ENCODE measurements at regions not wholly inside any gene's neighbourhood (a gene's known extent, or its start where the extent isn't known, plus 50 kb on each side); places are given as distances from the start of the nearest gene placed in this dataset.
A peak's percentile ranks its signal among the peaks of the same experiment; 100 is the strongest.

GRCh38 chr21:38897532-38898421 is 92.0 kb downstream of the ETS2 start:
- peak; percentile 71 for ATAC-seq (ENCODE audit: insufficient read depth, low read depth)
- H3K27ac ChIP-seq (ENCODE audit: low read length), result no peak overlapping the region
- H3K4me2 ChIP-seq (ENCODE audit: insufficient read depth, low read length), result no peak overlapping the region
- no peak overlapping the region for H3K9ac ChIP-seq (ENCODE audit: low read depth, low read length)
- no peaks in the 10 kb centered on the region for H3K79me2 ChIP-seq (ENCODE audit: insufficient read depth, low read length)
- no peaks in the 10 kb centered on the region for H3K9me3 ChIP-seq (ENCODE audit: insufficient read depth, low read length, severe bottlenecking)
- H4K20me1 ChIP-seq (ENCODE audit: insufficient read depth, low read length), result no peaks in the 10 kb centered on the region
- peaks cover 8% of the 10 kb centered on the region; the same call in 1 of the 2 replicates for H3K4me1 ChIP-seq (ENCODE audit: insufficient read depth, low read length)
- H2AFZ ChIP-seq (ENCODE audit: low read depth, low read length), result no peak overlapping the region; the same call in 1 of the 2 replicates
- TF ChIP-seq EZH2 (IDR thresholded peaks at IDR 0.05; ENCODE audit: borderline replicate concordance, low read depth, low read length, severe bottlenecking) (no peak), CTCF (IDR thresholded peaks at IDR 0.05; ENCODE audit: borderline replicate concordance, extremely low read depth, low read length, poor library complexity, severe bottlenecking) (no peak)
- H3K27me3 ChIP-seq (ENCODE audit: insufficient read depth, low read length, poor library complexity), result no peaks in the 10 kb centered on the region
- DNase-seq, result no peak
- H3K4me3 ChIP-seq (ENCODE audit: low read depth in 1 of 2, low read length in 2 of 2), result no peak overlapping the region
- H3K36me3 ChIP-seq (ENCODE audit: insufficient read depth, low read length), result no peaks in the 10 kb centered on the region

GRCh38 chr21:38894899-38895298 is 89.2 kb downstream of the ETS2 start:
- DNase-seq (no peak), ATAC-seq (ENCODE audit: insufficient read depth, low read depth) (no peak)
- 0 out of 2 replicates have a peak overlapping the region, but pooled peaks have one; percentile 4 for H3K27ac ChIP-seq (ENCODE audit: low read length)
- peaks cover 8% of the 10 kb centered on the region; the same call in 1 of the 2 replicates for H3K4me1 ChIP-seq (ENCODE audit: insufficient read depth, low read length)
- no peaks in the 10 kb centered on the region for H3K79me2 ChIP-seq (ENCODE audit: insufficient read depth, low read length)
- H3K9ac ChIP-seq (ENCODE audit: low read depth, low read length), result no peak overlapping the region
- peaks cover 3% of the 10 kb centered on the region for H3K9me3 ChIP-seq (ENCODE audit: insufficient read depth, low read length, severe bottlenecking)
- no peaks in the 10 kb centered on the region for H3K36me3 ChIP-seq (ENCODE audit: insufficient read depth, low read length)
- no peaks in the 10 kb centered on the region for H4K20me1 ChIP-seq (ENCODE audit: insufficient read depth, low read length)
- peak overlapping the region; percentile 46; the same call in 1 of the 2 replicates for H2AFZ ChIP-seq (ENCODE audit: low read depth, low read length)
- no peak overlapping the region for H3K4me2 ChIP-seq (ENCODE audit: insufficient read depth, low read length)
- TF ChIP-seq CTCF (IDR thresholded peaks at IDR 0.05; ENCODE audit: borderline replicate concordance, extremely low read depth, low read length, poor library complexity, severe bottlenecking) (no peak), EZH2 (IDR thresholded peaks at IDR 0.05; ENCODE audit: borderline replicate concordance, low read depth, low read length, severe bottlenecking) (no peak)
- no peaks in the 10 kb centered on the region for H3K27me3 ChIP-seq (ENCODE audit: insufficient read depth, low read length, poor library complexity)
- H3K4me3 ChIP-seq (ENCODE audit: low read depth in 1 of 2, low read length in 2 of 2), result no peak overlapping the region

GRCh38 chr21:38888991-38889561 is 83.3 kb downstream of the ETS2 start:
- TF ChIP-seq EZH2 (IDR thresholded peaks at IDR 0.05; ENCODE audit: borderline replicate concordance, low read depth, low read length, severe bottlenecking), result no peak
- no peak for TF ChIP-seq CTCF (IDR thresholded peaks at IDR 0.05; ENCODE audit: borderline replicate concordance, extremely low read depth, low read length, poor library complexity, severe bottlenecking)
- H3K9me3 ChIP-seq (ENCODE audit: insufficient read depth, low read length, severe bottlenecking), result peaks cover 26% of the 10 kb centered on the region
- H2AFZ ChIP-seq (ENCODE audit: low read depth, low read length), result no peak overlapping the region
- no peak overlapping the region for H3K4me2 ChIP-seq (ENCODE audit: insufficient read depth, low read length)
- H3K27me3 ChIP-seq (ENCODE audit: insufficient read depth, low read length, poor library complexity), result no peaks in the 10 kb centered on the region
- no peaks in the 10 kb centered on the region for H3K4me1 ChIP-seq (ENCODE audit: insufficient read depth, low read length)
- no peak overlapping the region for H3K27ac ChIP-seq (ENCODE audit: low read length)
- no peaks in the 10 kb centered on the region for H4K20me1 ChIP-seq (ENCODE audit: insufficient read depth, low read length)
- ATAC-seq (ENCODE audit: insufficient read depth, low read depth), result no peak
- no peak overlapping the region for H3K9ac ChIP-seq (ENCODE audit: low read depth, low read length)
- no peaks in the 10 kb centered on the region for H3K36me3 ChIP-seq (ENCODE audit: insufficient read depth, low read length)
- no peak overlapping the region for H3K4me3 ChIP-seq (ENCODE audit: low read depth in 1 of 2, low read length in 2 of 2)
- DNase-seq, result no peak
- no peaks in the 10 kb centered on the region for H3K79me2 ChIP-seq (ENCODE audit: insufficient read depth, low read length)
